Endothelial cell of umbilical vein (primary cell): ENCODE measurements at regions not wholly inside any gene's neighbourhood (a gene's known extent, or its start where the extent isn't known, plus 50 kb on each side); places are given as distances from the start of the nearest gene placed in this dataset.

Experiments used
- BruUV-seq: library from RNA; stranded (reverse); fragments of 400-500 nt; replicated peaks from 2 replicates; lab custom pipeline; 2021; lab: Mats Ljungman, UMichigan
- CTCF ChIA-PET: fragments of 300-600, 350-600 bp; sonication (Branson Sonifier 250); formaldehyde crosslinking; loops from one replicate; lab custom pipeline; 2021; ENCODE audit warnings: antibody characterized with exemption, inconsistent platforms; lab: Charles Lee
- POLR2A ChIA-PET: fragments of 300-600, 350-600 bp; sonication (Branson Sonifier 250); formaldehyde crosslinking; loops from one replicate; lab custom pipeline; 2021; ENCODE audit warnings: antibody characterized with exemption, inconsistent platforms; lab: Charles Lee
- DNase-seq: peaks from one replicate; pipeline ENCODE4 v3.0.0-alpha.2; 2011; ENCODE audit warnings: low read depth, low spot score
- FAIRE-seq: peaks from 2 replicates; lab custom pipeline; 2011; peaks lifted over from hg19 to GRCh38; lab: Jason Lieb, UNC
- H2AFZ ChIP-seq: 2 replicates; pipeline ENCODE4 v1.6.0; 2012; ENCODE audit warnings: low read depth, low read length, control low read depth, inconsistent platforms
- H3K27ac ChIP-seq: 2 replicates; pipeline ENCODE4 v1.5.1; 2011; ENCODE audit warnings: low read depth, mild to moderate bottlenecking, control low read depth, low read length, moderate library complexity; ENCODE audit not compliant: insufficient read depth
- H3K27me3 ChIP-seq, 2 experiments: 2 replicates each; pipeline versions ENCODE4 v1.6.0 to v1.6.1; 2011; ENCODE audit warnings: low read length in 2 of 2, mixed read lengths in 1 of 2; ENCODE audit not compliant: control insufficient read depth in 2 of 2, insufficient read depth in 2 of 2
- H3K36me3 ChIP-seq, 2 experiments: 2 replicates in 1 of 2; 3 replicates in 1 of 2; pipeline ENCODE4 v1.5.1; 2011; ENCODE audit warnings: low read length in 2 of 2, mild to moderate bottlenecking in 1 of 2, moderate library complexity in 1 of 2; ENCODE audit not compliant: control insufficient read depth in 2 of 2, insufficient read depth in 2 of 2; ENCODE audit errors: extremely low read depth in 1 of 2
- H3K4me1 ChIP-seq: 3 replicates; pipeline ENCODE4 v1.5.1; 2011; ENCODE audit warnings: mild to moderate bottlenecking, low read length; ENCODE audit not compliant: control insufficient read depth, insufficient read depth; ENCODE audit errors: extremely low read depth
- H3K4me2 ChIP-seq: 2 replicates; pipeline ENCODE4 v1.6.1; 2011; ENCODE audit warnings: low read length, control low read depth, mixed read lengths; ENCODE audit not compliant: insufficient read depth
- H3K4me3 ChIP-seq, 3 experiments: fragments of 200-600 bp in 1 of 3; sonication (generic), shearing (Covaris generic) in 1 of 3; replicated peaks in 1 of 3; 2 replicates each; pipeline ENCODE4 v1.5.1; 2011 to 2016; ENCODE audit warnings: control low read depth in 3 of 3, low read length in 3 of 3, mild to moderate bottlenecking in 2 of 3, inconsistent platforms in 1 of 3, low read depth in 1 of 3, moderate library complexity in 1 of 3; ENCODE audit not compliant: insufficient read depth in 1 of 3
- H3K79me2 ChIP-seq: 2 replicates; pipeline ENCODE4 v1.6.0; 2012; ENCODE audit warnings: low read length, inconsistent platforms; ENCODE audit not compliant: control insufficient read depth, insufficient read depth
- H3K9ac ChIP-seq: replicated peaks from 2 replicates; pipeline ENCODE3; 2011; ENCODE audit warnings: low read length, control low read depth; ENCODE audit not compliant: insufficient read depth; ENCODE audit errors: extremely low read depth
- H3K9me1 ChIP-seq: replicated peaks from 3 replicates; pipeline ENCODE4 v1.6.0; 2011; ENCODE audit warnings: mild to moderate bottlenecking, low read length; ENCODE audit not compliant: control insufficient read depth, insufficient read depth; ENCODE audit errors: extremely low read depth
- H3K9me3 ChIP-seq: replicated peaks from 2 replicates; pipeline ENCODE4 v1.5.1; 2012; ENCODE audit warnings: low read length, inconsistent platforms; ENCODE audit not compliant: control insufficient read depth, insufficient read depth
- H4K20me1 ChIP-seq: replicated peaks from 2 replicates; pipeline ENCODE3; 2011; ENCODE audit warnings: mild to moderate bottlenecking, low read length; ENCODE audit not compliant: control insufficient read depth, insufficient read depth; ENCODE audit errors: extremely low read depth
- CTCF ChIP-seq, 2 donors: IDR thresholded peaks; 1 replicate in 1 of 2; 2 replicates in 1 of 2; pipeline ENCODE4 v1.5.1; 2011; ENCODE audit warnings: low read length in 2 of 2, mild to moderate bottlenecking in 2 of 2, moderate library complexity in 2 of 2, control low read depth in 1 of 2, inconsistent platforms in 1 of 2, low read depth in 1 of 2; ENCODE audit not compliant: insufficient read depth in 1 of 2; ENCODE audit errors: extremely low read depth in 1 of 2
- EZH2 ChIP-seq: IDR thresholded peaks from 2 replicates; pipeline ENCODE4 v1.6.1; 2012; ENCODE audit warnings: borderline replicate concordance, low read depth, mild to moderate bottlenecking, moderate library complexity, low read length, inconsistent platforms; ENCODE audit not compliant: severe bottlenecking
- FOS ChIP-seq: IDR thresholded peaks from 2 replicates; pipeline ENCODE4 v1.6.1; 2011; ENCODE audit warnings: mild to moderate bottlenecking, low read length, moderate library complexity, borderline replicate concordance; ENCODE audit not compliant: insufficient read depth
- GATA2 ChIP-seq: IDR thresholded peaks from 2 replicates; pipeline ENCODE4 v1.7.0; 2011; ENCODE audit warnings: low read depth, mild to moderate bottlenecking, moderate library complexity, mixed read lengths, low read length; ENCODE audit not compliant: insufficient read length, insufficient read depth
- JUN ChIP-seq: IDR thresholded peaks from 2 replicates; pipeline ENCODE4 v1.6.1; 2011; ENCODE audit warnings: borderline replicate concordance, low read depth; ENCODE audit not compliant: insufficient read length, insufficient read depth
- MAX ChIP-seq: IDR thresholded peaks from 2 replicates; pipeline ENCODE4 v1.6.1; 2011; ENCODE audit not compliant: insufficient read depth, insufficient read length
- MYC ChIP-seq: IDR thresholded peaks from one replicate; pipeline ENCODE4 v1.6.1; 2011; ENCODE audit warnings: mild to moderate bottlenecking, low read depth, low read length
- POLR2A ChIP-seq: IDR thresholded peaks from 2 replicates; pipeline ENCODE4 v1.6.1; 2012; ENCODE audit warnings: low read depth, mild to moderate bottlenecking, control low read depth, low read length
- POLR2AphosphoS5 ChIP-seq: IDR thresholded peaks from 2 replicates; pipeline ENCODE4 v1.6.1; 2012; ENCODE audit warnings: low read depth, mild to moderate bottlenecking, control low read depth, low read length, moderate library complexity; ENCODE audit not compliant: insufficient read depth
- dilution Hi-C: fragments of 300-500 bp; cut with MboI; formaldehyde crosslinking; loops from one replicate; pipeline ENCODE4 v1.15.0; 2019; ENCODE audit warnings: low sequenced_read_pairs; ENCODE audit not compliant: extremely low pct_ligation_motif_present
- intact Hi-C: fragments of 100-400 bp; cut with micrococcal nuclease; formaldehyde crosslinking; loops from one replicate; pipeline ENCODE4 v1.10.0; 2022

- DNase-seq = no peak
- Histone ChIP-seq H3K4me3 (no peak overlapping the region), H2AFZ (no peak overlapping the region), H3K9me3 (no peaks in the 10 kb centered on the region), H4K20me1 (no peaks in the 10 kb centered on the region), H3K9me1 (no peaks in the 10 kb centered on the region), H3K27me3 (no peaks in the 10 kb centered on the region), H3K79me2 (no peaks in the 10 kb centered on the region), H3K27ac (no peak overlapping the region), H3K9ac (no peak overlapping the region), H3K36me3 (no peaks in the 10 kb centered on the region), H3K4me1 (no peaks in the 10 kb centered on the region), H3K4me2 (no peak overlapping the region)
- POLR2A ChIA-PET = no interaction called here
- dilution Hi-C loops (no loop called here), intact Hi-C loops (no loop called here)
- CTCF ChIA-PET = no interaction called here
- no peak for FAIRE-seq
- TF ChIP-seq POLR2AphosphoS5 (no peak), GATA2 (no peak), MAX (no peak), POLR2A (no peak), JUN (no peak), FOS (no peak)
- no TSS peak for BruUV-seq
These were observed 1235.3 kb upstream of the ATXN8OS start for GRCh38 chr13:68872338-68872737.

GRCh38 chr13:68851026-68851425 is 1256.6 kb upstream of the ATXN8OS start:
- Histone ChIP-seq H3K4me1 (no peaks in the 10 kb centered on the region), H3K4me2 (no peak overlapping the region), H4K20me1 (no peaks in the 10 kb centered on the region), H3K27me3 (no peaks in the 10 kb centered on the region), H3K9me3 (no peaks in the 10 kb centered on the region), H3K9me1 (no peaks in the 10 kb centered on the region), H3K79me2 (no peaks in the 10 kb centered on the region), H3K4me3 (no peak overlapping the region), H3K27ac (no peak overlapping the region), H3K9ac (no peak overlapping the region), H2AFZ (no peak overlapping the region), H3K36me3 (no peaks in the 10 kb centered on the region)
- dilution Hi-C loops = no loop called here
- BruUV-seq = no TSS peak
- ChIA-PET POLR2A (no interaction called here), CTCF (no interaction called here)
- FAIRE-seq = no peak
- intact Hi-C loops = no loop called here
- no peak for TF ChIP-seq MAX
- no peak for TF ChIP-seq JUN
- TF ChIP-seq POLR2A = no peak
- no peak for TF ChIP-seq CTCF (IDR thresholded peaks at IDR 0.05; ENCODE audit: extremely low read depth in 1 of 2, insufficient read depth in 1 of 2, low read depth in 1 of 2, low read length in 2 of 2)
- TF ChIP-seq EZH2 = no peak
- TF ChIP-seq MYC = no peak
- no peak for TF ChIP-seq POLR2AphosphoS5
- no peak for TF ChIP-seq GATA2
- TF ChIP-seq FOS = no peak
- no peak for DNase-seq
